K562 (cell line): ENCODE measurements at regions not wholly inside any gene's neighbourhood (a gene's known extent, or its start where the extent isn't known, plus 50 kb on each side); places are given as distances from the start of the nearest gene placed in this dataset.

ENCODE experiments used
- ATAC-seq: fragments of 200-7000 bp; cut with Tn5 transposase; 3 replicates; pipeline ENCODE4 v1.9.1; 2020; ENCODE audit warnings: moderate library complexity
- BruUV-seq: library from RNA; stranded (reverse); fragments of 400-500 nt; replicated peaks from 2 replicates; lab custom pipeline; 2021; lab: Mats Ljungman, UMichigan
- CTCF ChIA-PET: fragments of 300-600 bp; formaldehyde crosslinking; extraction: SDS; loops from one replicate; lab custom pipeline; 2021; ENCODE audit warnings: low intra/inter-chr PET ratio; lab: Yijun Ruan, JAX
- POLR2A ChIA-PET: fragments of 300-600, 350-650 bp; sonication (Branson Sonifier 250); formaldehyde crosslinking; extraction: SDS; loops from one replicate; lab custom pipeline; 2021; ENCODE audit warnings: antibody characterized with exemption, inconsistent platforms; lab: Yijun Ruan, JAX
- DNase-seq, 4 experiments: peaks; one replicate each; pipeline versions ENCODE4 v3.0.0 to v3.0.0-alpha.2; 2011 to 2018; ENCODE audit warnings: low spot score in 3 of 4, mixed read lengths in 3 of 4; ENCODE audit errors: extremely low read depth in 1 of 4
- FAIRE-seq: peaks from 2 replicates; lab custom pipeline; 2011; peaks lifted over from hg19 to GRCh38; lab: Jason Lieb, UNC
- H2AFZ ChIP-seq: 2 replicates; pipeline ENCODE4 v1.6.0; 2011; ENCODE audit warnings: low read depth, low read length, control low read depth, inconsistent platforms
- H3K27ac ChIP-seq: fragments of 200-600 bp; 3 replicates; pipeline ENCODE4 v1.8.0; 2011; ENCODE audit warnings: low read depth, mild to moderate bottlenecking, control low read depth, inconsistent platforms, low read length, moderate library complexity, mixed read lengths; ENCODE audit errors: extremely low read depth
- H3K27me3 ChIP-seq, 2 experiments: fragments of 300-600 bp in 1 of 2; 2 replicates in 1 of 2; 3 replicates in 1 of 2; pipeline versions ENCODE4 v1.6.0 to v1.8.0; 2011; ENCODE audit warnings: inconsistent platforms in 2 of 2, low read length in 2 of 2, mild to moderate bottlenecking in 1 of 2, mixed read lengths in 1 of 2, moderate library complexity in 1 of 2; ENCODE audit not compliant: control insufficient read depth in 2 of 2, insufficient read depth in 2 of 2
- H3K36me3 ChIP-seq: fragments of 300-600 bp; 3 replicates; pipeline ENCODE4 v1.8.0; 2011; ENCODE audit warnings: mild to moderate bottlenecking, low read length, inconsistent platforms; ENCODE audit not compliant: control insufficient read depth, insufficient read depth
- H3K4me1 ChIP-seq, 2 experiments: fragments of 200-600 bp in 1 of 2; replicated peaks in 1 of 2; 2 replicates in 1 of 2; 3 replicates in 1 of 2; pipeline versions ENCODE4 v1.5.1 to v1.8.0; 2011; ENCODE audit warnings: inconsistent platforms in 2 of 2, low read length in 2 of 2, mild to moderate bottlenecking in 1 of 2, mixed read lengths in 1 of 2, moderate library complexity in 1 of 2; ENCODE audit not compliant: control insufficient read depth in 2 of 2, insufficient read depth in 2 of 2
- H3K4me2 ChIP-seq: 2 replicates; pipeline ENCODE4 v1.6.1; 2011; ENCODE audit warnings: low read length, control low read depth, inconsistent platforms, mixed read lengths; ENCODE audit not compliant: insufficient read depth
- H3K4me3 ChIP-seq: fragments of 200-600 bp; sonication (generic), shearing (Covaris generic); 2 replicates; pipeline ENCODE4 v1.5.1; 2016; ENCODE audit warnings: control low read depth, inconsistent platforms
- H3K79me2 ChIP-seq: fragments of 200-600 bp; 3 replicates; pipeline ENCODE4 v1.8.0; 2011; ENCODE audit warnings: low read length, inconsistent platforms; ENCODE audit not compliant: control insufficient read depth, insufficient read depth
- H3K9ac ChIP-seq, 2 experiments: 2 replicates each; pipeline versions ENCODE4 v1.6.0 to v1.6.1; 2011; ENCODE audit warnings: low read depth in 2 of 2, low read length in 2 of 2, control low read depth in 1 of 2, inconsistent platforms in 1 of 2, mild to moderate bottlenecking in 1 of 2, mixed read lengths in 1 of 2; ENCODE audit not compliant: insufficient read depth in 1 of 2
- H3K9me1 ChIP-seq: one replicate; pipeline ENCODE4 v1.6.0; 2011; ENCODE audit warnings: inconsistent platforms, mild to moderate bottlenecking, low read length, moderate library complexity; ENCODE audit not compliant: control insufficient read depth, insufficient read depth
- H3K9me3 ChIP-seq: replicated peaks from 2 replicates; pipeline ENCODE4 v1.5.1; 2011; ENCODE audit warnings: low read depth, low read length, inconsistent platforms; ENCODE audit not compliant: control insufficient read depth, insufficient read depth
- H4K20me1 ChIP-seq: replicated peaks from 2 replicates; pipeline ENCODE4 v1.6.1; 2011; ENCODE audit warnings: low read length, inconsistent platforms, mixed read lengths; ENCODE audit not compliant: control insufficient read depth, insufficient read depth
- ATF3 ChIP-seq, 2 experiments: fragments of 450-650 bp in 1 of 2; sonication (generic) in 1 of 2; formaldehyde crosslinking in 1 of 2; IDR thresholded peaks in 1 of 2; conservative IDR thresholded peaks in 1 of 2; 2 replicates each; pipeline versions ENCODE4 v1.6.1 to v1.8.1; 2016 to 2023; ENCODE audit warnings: mild to moderate bottlenecking in 2 of 2, moderate library complexity in 2 of 2, inconsistent platforms in 1 of 2, missing genetic modification reagents in 1 of 2
- BRD4 ChIP-seq: fragments of 200-600 bp; sonication (generic); IDR thresholded peaks from 2 replicates; pipeline ENCODE4 v1.6.1; 2017; ENCODE audit warnings: inconsistent platforms
- COPS2 ChIP-seq: fragments of 450-650 bp; conservative IDR thresholded peaks from 2 replicates; pipeline ENCODE4 v1.6.1; 2016; ENCODE audit warnings: mild to moderate bottlenecking, moderate library complexity
- DDX20 ChIP-seq: fragments of 450-650 bp; IDR thresholded peaks from 2 replicates; pipeline ENCODE4 v1.6.1; 2016; ENCODE audit warnings: missing genetic modification characterization, low read depth, mild to moderate bottlenecking, missing compliant biosample characterization, moderate library complexity
- FOXA1 ChIP-seq: fragments of 450-650 bp; IDR thresholded peaks from 2 replicates; pipeline ENCODE4 v1.6.1; 2016; ENCODE audit warnings: mild to moderate bottlenecking, borderline replicate concordance
- MAFK ChIP-seq: IDR thresholded peaks from 2 replicates; pipeline ENCODE4 v1.6.1; 2011; ENCODE audit warnings: low read length, improper control_type of control experiment
- TAF1 ChIP-seq: IDR thresholded peaks from 2 replicates; pipeline ENCODE4 v1.6.1; 2011; ENCODE audit warnings: mild to moderate bottlenecking, low read length, moderate library complexity; ENCODE audit not compliant: insufficient read depth, control insufficient read depth, severe bottlenecking; ENCODE audit errors: extremely low read depth
- TEAD1 ChIP-seq, 2 experiments: fragments of 450-650 bp in 1 of 2; sonication (generic) in 1 of 2; formaldehyde crosslinking; IDR thresholded peaks; 2 replicates each; pipeline versions ENCODE4 v1.4.0 to v1.8.0; 2020 to 2022; ENCODE audit warnings: mild to moderate bottlenecking in 2 of 2, missing genetic modification reagents in 1 of 2
- ZBED1 ChIP-seq: IDR thresholded peaks from 2 replicates; pipeline ENCODE4 v1.6.1; 2014
- ZNF197 ChIP-seq: fragments of 200-800 bp; sonication (Bioruptor generic); IDR thresholded peaks from 2 replicates; pipeline ENCODE4 v1.6.1; 2016; ENCODE audit warnings: low read depth, missing genetic modification characterization, missing compliant biosample characterization
- ZNF639 ChIP-seq, 2 experiments: fragments of 200-800 bp in 1 of 2; sonication (Bioruptor generic) in 1 of 2; sonication (generic) in 1 of 2; formaldehyde crosslinking in 1 of 2; IDR thresholded peaks in 1 of 2; conservative IDR thresholded peaks in 1 of 2; 2 replicates each; pipeline versions ENCODE4 v1.5.0 to v1.6.1; 2016 to 2020; ENCODE audit warnings: missing compliant biosample characterization in 1 of 2, missing genetic modification characterization in 1 of 2, missing genetic modification reagents in 1 of 2
- ZNF644 ChIP-seq: fragments of 200-800 bp; sonication (Bioruptor generic); IDR thresholded peaks from 2 replicates; pipeline ENCODE4 v1.6.1; 2016; ENCODE audit warnings: low read depth, missing genetic modification characterization, missing compliant biosample characterization
- WGBS: fragments of 100-300 bp; shearing (Covaris generic); methylation state at CpG from one replicate; pipeline ENCODE4 v1.1.6; 2016; ENCODE audit warnings: low coverage, mixed read lengths; ENCODE audit not compliant: insufficient coverage; ENCODE audit errors: missing lambda C conversion rate; 5-methylcytosine and 5-hydroxymethylcytosine counted together
- in situ Hi-C: fragments of 300-500 bp; cut with MboI; formaldehyde crosslinking; loops from 4 replicates; pipeline ENCODE4 v1.15.0; 2018; ENCODE audit warnings: inconsistent platforms, mixed read lengths
- intact Hi-C: fragments of 100-400 bp; cut with micrococcal nuclease; formaldehyde crosslinking; loops from 2 replicates; pipeline ENCODE4 v1.14.2; 2022
- TF ChIP-seq, protein P1 (sequence below): fragments of 450-650 bp; IDR thresholded peaks from 2 replicates; pipeline ENCODE4 v1.6.1; 2014; ENCODE audit warnings: low read depth, mild to moderate bottlenecking, moderate library complexity, borderline replicate concordance
- TF ChIP-seq, protein P2 (sequence below): fragments of 200-400 bp; formaldehyde crosslinking; IDR thresholded peaks from 2 replicates; pipeline ENCODE4 v1.6.1; 2017; ENCODE audit warnings: mild to moderate bottlenecking, low read depth, low read length, moderate library complexity

- ATAC-seq = no peak
- H3K9me1 ChIP-seq = no peaks in the 10 kb centered on the region
- TF ChIP-seq ZBED1 (no peak), DDX20 (tag) (no peak), ZNF197 (no peak), ZNF644 (tag) (no peak), BRD4 (no peak), ATF3 (IDR thresholded peaks at IDR 0.05) (no peak), ATF3 (CRISPR knock-in tag; conservative IDR thresholded peaks at IDR 0.05) (no peak), ZNF639 (CRISPR knock-in tag; conservative IDR thresholded peaks at IDR 0.05 in 1 of 2, IDR thresholded peaks at IDR 0.05 in 1 of 2) (no peak), COPS2 (no peak), FOXA1 (no peak), TAF1 (no peak), MAFK (no peak), TEAD1 (CRISPR knock-in tag; IDR thresholded peaks at IDR 0.05) (no peak)
- TF ChIP-seq, protein P1, sequence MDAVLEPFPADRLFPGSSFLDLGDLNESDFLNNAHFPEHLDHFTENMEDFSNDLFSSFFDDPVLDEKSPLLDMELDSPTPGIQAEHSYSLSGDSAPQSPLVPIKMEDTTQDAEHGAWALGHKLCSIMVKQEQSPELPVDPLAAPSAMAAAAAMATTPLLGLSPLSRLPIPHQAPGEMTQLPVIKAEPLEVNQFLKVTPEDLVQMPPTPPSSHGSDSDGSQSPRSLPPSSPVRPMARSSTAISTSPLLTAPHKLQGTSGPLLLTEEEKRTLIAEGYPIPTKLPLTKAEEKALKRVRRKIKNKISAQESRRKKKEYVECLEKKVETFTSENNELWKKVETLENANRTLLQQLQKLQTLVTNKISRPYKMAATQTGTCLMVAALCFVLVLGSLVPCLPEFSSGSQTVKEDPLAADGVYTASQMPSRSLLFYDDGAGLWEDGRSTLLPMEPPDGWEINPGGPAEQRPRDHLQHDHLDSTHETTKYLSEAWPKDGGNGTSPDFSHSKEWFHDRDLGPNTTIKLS = no peak
- TF ChIP-seq, protein P2, sequence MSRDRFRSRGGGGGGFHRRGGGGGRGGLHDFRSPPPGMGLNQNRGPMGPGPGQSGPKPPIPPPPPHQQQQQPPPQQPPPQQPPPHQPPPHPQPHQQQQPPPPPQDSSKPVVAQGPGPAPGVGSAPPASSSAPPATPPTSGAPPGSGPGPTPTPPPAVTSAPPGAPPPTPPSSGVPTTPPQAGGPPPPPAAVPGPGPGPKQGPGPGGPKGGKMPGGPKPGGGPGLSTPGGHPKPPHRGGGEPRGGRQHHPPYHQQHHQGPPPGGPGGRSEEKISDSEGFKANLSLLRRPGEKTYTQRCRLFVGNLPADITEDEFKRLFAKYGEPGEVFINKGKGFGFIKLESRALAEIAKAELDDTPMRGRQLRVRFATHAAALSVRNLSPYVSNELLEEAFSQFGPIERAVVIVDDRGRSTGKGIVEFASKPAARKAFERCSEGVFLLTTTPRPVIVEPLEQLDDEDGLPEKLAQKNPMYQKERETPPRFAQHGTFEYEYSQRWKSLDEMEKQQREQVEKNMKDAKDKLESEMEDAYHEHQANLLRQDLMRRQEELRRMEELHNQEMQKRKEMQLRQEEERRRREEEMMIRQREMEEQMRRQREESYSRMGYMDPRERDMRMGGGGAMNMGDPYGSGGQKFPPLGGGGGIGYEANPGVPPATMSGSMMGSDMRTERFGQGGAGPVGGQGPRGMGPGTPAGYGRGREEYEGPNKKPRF = no peak
- DNase-seq = no peak
- intact Hi-C loops = no loop called here
- no peak overlapping the region for H3K4me3 ChIP-seq
- H2AFZ ChIP-seq = no peak overlapping the region
- H3K9ac ChIP-seq = no peak overlapping the region
- no peak for FAIRE-seq
- CTCF ChIA-PET = no interaction called here
- in situ Hi-C loops = no loop called here
- H3K27ac ChIP-seq = no peak overlapping the region
- no peaks in the 10 kb centered on the region; the same call in 1 of the 2 replicates for H4K20me1 ChIP-seq
- no TSS peak for BruUV-seq
- 28% methylated on average over 4 of the region's 4 CpGs for WGBS
- POLR2A ChIA-PET = no interaction called here
- H3K4me1 ChIP-seq = peaks cover 0 to 3% of the 10 kb centered on the region in 2 experiments; a peak in 1 of 5 replicates
- H3K4me2 ChIP-seq = no peak overlapping the region
- H3K9me3 ChIP-seq = no peaks in the 10 kb centered on the region
- no peaks in the 10 kb centered on the region for H3K79me2 ChIP-seq
- H3K36me3 ChIP-seq = no peaks in the 10 kb centered on the region
- peaks cover 22 to 31% of the 10 kb centered on the region in 2 experiments; a peak in 4 of 5 replicates for H3K27me3 ChIP-seq
Observed at GRCh38 chr17:36855459-36855858, 81.8 kb upstream of the LHX1 start.
